WTC11 (cell line): ENCODE measurements at regions not wholly inside any gene's neighbourhood (a gene's known extent, or its start where the extent isn't known, plus 50 kb on each side); places are given as distances from the start of the nearest gene placed in this dataset.

Experiments used
- ATAC-seq: fragments of 200-7000 bp; cut with Tn5 transposase; 2 replicates; pipeline ENCODE4 v1.10.0; 2021; ENCODE audit warnings: mild to moderate bottlenecking, moderate library complexity
- CTCF ChIA-PET: fragments of 300-600 bp; sonication (Branson Sonifier 250); formaldehyde crosslinking; loops from one replicate; lab custom pipeline; 2021; ENCODE audit warnings: antibody characterized with exemption; lab: Charles Lee
- POLR2A ChIA-PET: fragments of 350-600 bp; sonication (Branson Sonifier 250); formaldehyde crosslinking; loops from one replicate; lab custom pipeline; 2021; ENCODE audit warnings: antibody characterized with exemption; lab: Charles Lee
- DNase-seq: peaks from one replicate; pipeline ENCODE4 v3.0.0; 2021; ENCODE audit warnings: low spot score
- H3K27ac Mint-ChIP-seq: 2 replicates; pipeline ENCODE4 v1.8.0; 2021; ENCODE audit warnings: mixed read lengths
- H3K27me3 Mint-ChIP-seq: 2 replicates; pipeline ENCODE4 v1.8.0; 2021; ENCODE audit warnings: low read depth, mild to moderate bottlenecking, moderate library complexity, mixed read lengths
- H3K36me3 Mint-ChIP-seq: 2 replicates; pipeline ENCODE4 v1.8.0; 2021; ENCODE audit warnings: mixed read lengths
- H3K4me1 Mint-ChIP-seq: 2 replicates; pipeline ENCODE4 v1.8.0; 2022; ENCODE audit warnings: mixed read lengths
- H3K4me3 Mint-ChIP-seq: 2 replicates; pipeline ENCODE4 v1.8.0; 2021; ENCODE audit warnings: mild to moderate bottlenecking, moderate library complexity, mixed read lengths
- H3K9me3 Mint-ChIP-seq: 2 replicates; pipeline ENCODE4 v1.8.0; 2021; ENCODE audit warnings: mixed read lengths
- ATF2 ChIP-seq: sonication (generic); formaldehyde crosslinking; IDR thresholded peaks from 2 replicates; pipeline ENCODE4 v1.8.1; 2022; ENCODE audit warnings: low read depth, missing genetic modification reagents, borderline replicate concordance
- CREM ChIP-seq: sonication (generic); formaldehyde crosslinking; IDR thresholded peaks from 2 replicates; pipeline ENCODE4 v1.8.1; 2022; ENCODE audit warnings: mild to moderate bottlenecking, missing genetic modification reagents, moderate library complexity
- ELF4 ChIP-seq: sonication (generic); formaldehyde crosslinking; IDR thresholded peaks from 2 replicates; pipeline ENCODE4 v1.8.1; 2022; ENCODE audit warnings: low read depth, mild to moderate bottlenecking, moderate library complexity, missing genetic modification reagents
- ERG ChIP-seq: fragments of 250-450 bp; sonication (Bioruptor Pico); IDR thresholded peaks from 2 replicates; pipeline ENCODE4 v1.8.0; 2021; ENCODE audit warnings: mild to moderate bottlenecking
- ETV6 ChIP-seq: sonication (generic); formaldehyde crosslinking; IDR thresholded peaks from 2 replicates; pipeline ENCODE4 v1.8.1; 2022; ENCODE audit warnings: mild to moderate bottlenecking, missing genetic modification reagents
- FOXK1 ChIP-seq: sonication (generic); formaldehyde crosslinking; IDR thresholded peaks from 2 replicates; pipeline ENCODE4 v1.8.0; 2022; ENCODE audit warnings: mild to moderate bottlenecking, moderate library complexity, missing genetic modification reagents
- KAT7 ChIP-seq: sonication (generic); formaldehyde crosslinking; IDR thresholded peaks from 2 replicates; pipeline ENCODE4 v1.8.1; 2023; ENCODE audit warnings: missing genetic modification reagents, mild to moderate bottlenecking, borderline replicate concordance
- NFYB ChIP-seq: sonication (generic); formaldehyde crosslinking; conservative IDR thresholded peaks from 2 replicates; pipeline ENCODE4 v1.8.0; 2022; ENCODE audit warnings: low read depth, missing genetic modification reagents
- NR1H2 ChIP-seq: sonication (generic); formaldehyde crosslinking; IDR thresholded peaks from 2 replicates; pipeline ENCODE4 v1.9.0; 2021; ENCODE audit warnings: mild to moderate bottlenecking, moderate library complexity, missing genetic modification reagents
- NR2C2 ChIP-seq: sonication (generic); formaldehyde crosslinking; IDR thresholded peaks from 2 replicates; pipeline ENCODE4 v1.8.0; 2022; ENCODE audit warnings: mild to moderate bottlenecking, missing genetic modification reagents
- NR3C1 ChIP-seq: sonication (generic); formaldehyde crosslinking; conservative IDR thresholded peaks from 2 replicates; pipeline ENCODE4 v1.8.1; 2023; ENCODE audit warnings: low read depth, mild to moderate bottlenecking, missing genetic modification reagents
- OVOL2 ChIP-seq: fragments of 250-450 bp; sonication (Bioruptor Pico); IDR thresholded peaks from 2 replicates; pipeline ENCODE4 v1.9.0; 2021; ENCODE audit warnings: mild to moderate bottlenecking, borderline replicate concordance
- RORB ChIP-seq: fragments of 250-450 bp; sonication (Bioruptor Pico); IDR thresholded peaks from 2 replicates; pipeline ENCODE4 v1.9.0; 2021; ENCODE audit warnings: mild to moderate bottlenecking
- SMAD3 ChIP-seq: sonication (generic); formaldehyde crosslinking; IDR thresholded peaks from 2 replicates; pipeline ENCODE4 v1.8.0; 2022; ENCODE audit warnings: missing genetic modification reagents, mild to moderate bottlenecking, borderline replicate concordance
- SOX15 ChIP-seq: fragments of 250-450 bp; sonication (Bioruptor Pico); IDR thresholded peaks from 2 replicates; pipeline ENCODE4 v1.9.0; 2021; ENCODE audit warnings: mild to moderate bottlenecking
- ZBTB21 ChIP-seq: sonication (generic); formaldehyde crosslinking; IDR thresholded peaks from 2 replicates; pipeline ENCODE4 v1.8.1; 2023; ENCODE audit warnings: mild to moderate bottlenecking, missing genetic modification reagents, borderline replicate concordance
- ZMAT4 ChIP-seq: fragments of 250-450 bp; sonication (Bioruptor Pico); IDR thresholded peaks from 2 replicates; pipeline ENCODE4 v1.9.0; 2021; ENCODE audit warnings: mild to moderate bottlenecking
- ZNF396 ChIP-seq: fragments of 250-450 bp; sonication (Bioruptor Pico); IDR thresholded peaks from 2 replicates; pipeline ENCODE4 v1.8.0; 2021; ENCODE audit warnings: mild to moderate bottlenecking, moderate library complexity, borderline replicate concordance
- ZNF425 ChIP-seq: fragments of 250-450 bp; sonication (Bioruptor Pico); conservative IDR thresholded peaks from 2 replicates; pipeline ENCODE4 v1.9.0; 2021; ENCODE audit warnings: mild to moderate bottlenecking
- ZNF671 ChIP-seq: fragments of 250-450 bp; sonication (Bioruptor Pico); IDR thresholded peaks from 2 replicates; pipeline ENCODE4 v1.8.0; 2021; ENCODE audit warnings: mild to moderate bottlenecking
- TF ChIP-seq, protein P1 (sequence below): sonication (generic); formaldehyde crosslinking; IDR thresholded peaks from 2 replicates; pipeline ENCODE4 v1.8.1; 2023; ENCODE audit warnings: mild to moderate bottlenecking, missing genetic modification reagents
- TF ChIP-seq, protein P2 (sequence below): sonication (generic); formaldehyde crosslinking; IDR thresholded peaks from 2 replicates; pipeline ENCODE4 v1.8.1; 2022; ENCODE audit warnings: missing genetic modification reagents, borderline replicate concordance
- TF ChIP-seq, protein P3 (sequence below): sonication (generic); formaldehyde crosslinking; IDR thresholded peaks from 2 replicates; pipeline ENCODE4 v1.8.1; 2022; ENCODE audit warnings: mild to moderate bottlenecking, missing genetic modification reagents, moderate library complexity, borderline replicate concordance
- TF ChIP-seq, protein P4 (sequence below): sonication (generic); formaldehyde crosslinking; IDR thresholded peaks from 2 replicates; pipeline ENCODE4 v1.8.1; 2023; ENCODE audit warnings: mild to moderate bottlenecking, missing genetic modification reagents

DNA sequence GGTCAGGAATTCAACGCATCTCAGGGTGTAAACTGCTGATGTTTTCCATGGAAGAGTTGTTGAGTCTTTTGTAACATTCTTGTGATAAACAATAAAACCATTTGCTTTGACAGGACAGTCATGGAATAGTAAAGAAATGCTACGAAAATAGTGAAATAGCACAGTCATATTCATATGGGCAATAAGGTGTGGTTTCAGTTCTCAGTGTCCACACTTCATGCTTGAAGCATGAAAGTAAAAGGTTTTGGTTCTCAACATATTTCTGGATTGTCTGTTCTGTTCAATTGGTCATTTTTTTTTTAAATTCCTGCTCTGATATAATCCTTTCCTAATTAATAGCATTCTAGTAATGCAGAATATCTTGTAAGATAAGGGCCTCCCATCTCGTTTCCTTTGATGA, 467.6 kb upstream of the ZNF608 start:
- H3K4me3 Mint-ChIP-seq: no peak overlapping the region
- no peaks in the 10 kb centered on the region for H3K27me3 Mint-ChIP-seq
- H3K4me1 Mint-ChIP-seq: no peaks in the 10 kb centered on the region
- POLR2A ChIA-PET: interaction anchor here (0.5 kb wide), 1 partner anchor 481 kb away, joined by 4 read pairs; no protein-coding TSS in a partner anchor
- peaks cover 6% of the 10 kb centered on the region; the same call in 1 of the 2 replicates for H3K9me3 Mint-ChIP-seq
- CTCF ChIA-PET: no interaction called here
- H3K27ac Mint-ChIP-seq: no peak overlapping the region
- H3K36me3 Mint-ChIP-seq: no peaks in the 10 kb centered on the region
- DNase-seq (no peak), ATAC-seq (no peak)
- TF ChIP-seq SOX15 (CRISPR knock-in tag) (no peak), ZBTB21 (CRISPR knock-in tag) (no peak), ZNF425 (no peak), NR3C1 (CRISPR knock-in tag) (no peak), OVOL2 (CRISPR knock-in tag) (no peak), NFYB (CRISPR knock-in tag) (no peak), SMAD3 (CRISPR knock-in tag) (no peak), CREM (CRISPR knock-in tag) (no peak), ELF4 (CRISPR knock-in tag) (no peak), RORB (no peak), ZMAT4 (CRISPR knock-in tag) (no peak), KAT7 (CRISPR knock-in tag) (no peak), NR2C2 (CRISPR knock-in tag) (no peak)
- TF ChIP-seq, protein P1, sequence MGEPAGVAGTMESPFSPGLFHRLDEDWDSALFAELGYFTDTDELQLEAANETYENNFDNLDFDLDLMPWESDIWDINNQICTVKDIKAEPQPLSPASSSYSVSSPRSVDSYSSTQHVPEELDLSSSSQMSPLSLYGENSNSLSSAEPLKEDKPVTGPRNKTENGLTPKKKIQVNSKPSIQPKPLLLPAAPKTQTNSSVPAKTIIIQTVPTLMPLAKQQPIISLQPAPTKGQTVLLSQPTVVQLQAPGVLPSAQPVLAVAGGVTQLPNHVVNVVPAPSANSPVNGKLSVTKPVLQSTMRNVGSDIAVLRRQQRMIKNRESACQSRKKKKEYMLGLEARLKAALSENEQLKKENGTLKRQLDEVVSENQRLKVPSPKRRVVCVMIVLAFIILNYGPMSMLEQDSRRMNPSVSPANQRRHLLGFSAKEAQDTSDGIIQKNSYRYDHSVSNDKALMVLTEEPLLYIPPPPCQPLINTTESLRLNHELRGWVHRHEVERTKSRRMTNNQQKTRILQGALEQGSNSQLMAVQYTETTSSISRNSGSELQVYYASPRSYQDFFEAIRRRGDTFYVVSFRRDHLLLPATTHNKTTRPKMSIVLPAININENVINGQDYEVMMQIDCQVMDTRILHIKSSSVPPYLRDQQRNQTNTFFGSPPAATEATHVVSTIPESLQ (CRISPR knock-in tag): no peak
- TF ChIP-seq, protein P2, sequence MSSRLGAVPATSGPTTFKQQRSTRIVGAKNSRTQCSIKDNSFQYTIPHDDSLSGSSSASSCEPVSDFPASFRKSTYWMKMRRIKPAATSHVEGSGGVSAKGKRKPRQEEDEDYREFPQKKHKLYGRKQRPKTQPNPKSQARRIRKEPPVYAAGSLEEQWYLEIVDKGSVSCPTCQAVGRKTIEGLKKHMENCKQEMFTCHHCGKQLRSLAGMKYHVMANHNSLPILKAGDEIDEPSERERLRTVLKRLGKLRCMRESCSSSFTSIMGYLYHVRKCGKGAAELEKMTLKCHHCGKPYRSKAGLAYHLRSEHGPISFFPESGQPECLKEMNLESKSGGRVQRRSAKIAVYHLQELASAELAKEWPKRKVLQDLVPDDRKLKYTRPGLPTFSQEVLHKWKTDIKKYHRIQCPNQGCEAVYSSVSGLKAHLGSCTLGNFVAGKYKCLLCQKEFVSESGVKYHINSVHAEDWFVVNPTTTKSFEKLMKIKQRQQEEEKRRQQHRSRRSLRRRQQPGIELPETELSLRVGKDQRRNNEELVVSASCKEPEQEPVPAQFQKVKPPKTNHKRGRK (CRISPR knock-in tag): no peak

- Mint-ChIP-seq H3K27me3 (no peaks in the 10 kb centered on the region), H3K9me3 (peaks cover 10% of the 10 kb centered on the region), H3K4me3 (no peak overlapping the region), H3K36me3 (no peaks in the 10 kb centered on the region), H3K27ac (no peak overlapping the region), H3K4me1 (no peaks in the 10 kb centered on the region)
- POLR2A ChIA-PET: no interaction called here
- CTCF ChIA-PET: no interaction called here
- no peak for DNase-seq
- no peak for ATAC-seq
- no peak for TF ChIP-seq ZNF396 (CRISPR knock-in tag)
- TF ChIP-seq, protein P3, sequence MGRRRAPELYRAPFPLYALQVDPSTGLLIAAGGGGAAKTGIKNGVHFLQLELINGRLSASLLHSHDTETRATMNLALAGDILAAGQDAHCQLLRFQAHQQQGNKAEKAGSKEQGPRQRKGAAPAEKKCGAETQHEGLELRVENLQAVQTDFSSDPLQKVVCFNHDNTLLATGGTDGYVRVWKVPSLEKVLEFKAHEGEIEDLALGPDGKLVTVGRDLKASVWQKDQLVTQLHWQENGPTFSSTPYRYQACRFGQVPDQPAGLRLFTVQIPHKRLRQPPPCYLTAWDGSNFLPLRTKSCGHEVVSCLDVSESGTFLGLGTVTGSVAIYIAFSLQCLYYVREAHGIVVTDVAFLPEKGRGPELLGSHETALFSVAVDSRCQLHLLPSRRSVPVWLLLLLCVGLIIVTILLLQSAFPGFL (CRISPR knock-in tag): no peak
- no peak for TF ChIP-seq ETV6 (CRISPR knock-in tag)
- no peak for TF ChIP-seq FOXK1 (CRISPR knock-in tag)
- TF ChIP-seq NFYB (CRISPR knock-in tag): no peak
- TF ChIP-seq ZMAT4 (CRISPR knock-in tag): no peak
- TF ChIP-seq NR1H2 (CRISPR knock-in tag): no peak
- TF ChIP-seq ZNF671 (CRISPR knock-in tag): no peak
- TF ChIP-seq, protein P4, sequence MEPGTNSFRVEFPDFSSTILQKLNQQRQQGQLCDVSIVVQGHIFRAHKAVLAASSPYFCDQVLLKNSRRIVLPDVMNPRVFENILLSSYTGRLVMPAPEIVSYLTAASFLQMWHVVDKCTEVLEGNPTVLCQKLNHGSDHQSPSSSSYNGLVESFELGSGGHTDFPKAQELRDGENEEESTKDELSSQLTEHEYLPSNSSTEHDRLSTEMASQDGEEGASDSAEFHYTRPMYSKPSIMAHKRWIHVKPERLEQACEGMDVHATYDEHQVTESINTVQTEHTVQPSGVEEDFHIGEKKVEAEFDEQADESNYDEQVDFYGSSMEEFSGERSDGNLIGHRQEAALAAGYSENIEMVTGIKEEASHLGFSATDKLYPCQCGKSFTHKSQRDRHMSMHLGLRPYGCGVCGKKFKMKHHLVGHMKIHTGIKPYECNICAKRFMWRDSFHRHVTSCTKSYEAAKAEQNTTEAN (CRISPR knock-in tag): no peak
- TF ChIP-seq ATF2 (CRISPR knock-in tag): no peak
- TF ChIP-seq ERG: no peak
Observed at GRCh38 chr5:125215593-125215992, 469.2 kb upstream of the ZNF608 start.
